H1 (cell line): ENCODE measurements at regions not wholly inside any gene's neighbourhood (a gene's known extent, or its start where the extent isn't known, plus 50 kb on each side); places are given as distances from the start of the nearest gene placed in this dataset.

ENCODE experiments used
- CTCF ChIA-PET: fragments of 300-600 bp; sonication (Branson Sonifier 250); formaldehyde crosslinking; loops from one replicate; lab custom pipeline; 2021; ENCODE audit not compliant: partially characterized antibody; lab: Charles Lee
- POLR2A ChIA-PET: fragments of 300-600 bp; sonication (Branson Sonifier 250); formaldehyde crosslinking; loops from one replicate; lab custom pipeline; 2021; ENCODE audit warnings: inconsistent platforms; ENCODE audit not compliant: partially characterized antibody; lab: Charles Lee
- DNase-seq, 2 experiments: peaks; one replicate each; pipeline versions ENCODE4 v3.0.0 to v3.0.0-alpha.2; 2010 to 2022; ENCODE audit warnings: low spot score in 2 of 2, low read depth in 1 of 2, mixed read lengths in 1 of 2
- FAIRE-seq: peaks from 2 replicates; lab custom pipeline; 2011; peaks lifted over from hg19 to GRCh38; lab: Jason Lieb, UNC
- H2AFZ ChIP-seq: 2 replicates; pipeline ENCODE4 v1.8.1; 2012; ENCODE audit warnings: low read length, inconsistent platforms
- H2AK5ac ChIP-seq: 2 replicates; pipeline ENCODE4 v1.6.1; 2013; ENCODE audit warnings: low read depth, low read length
- H2BK120ac ChIP-seq: replicated peaks from 2 replicates; pipeline ENCODE3; 2013; ENCODE audit warnings: low read depth, low read length, inconsistent platforms
- H2BK12ac ChIP-seq: 2 replicates; pipeline ENCODE4 v1.6.1; 2013; ENCODE audit warnings: low read depth, low read length
- H2BK15ac ChIP-seq: 2 replicates; pipeline ENCODE4 v1.6.1; 2013; ENCODE audit warnings: low read length
- H2BK20ac ChIP-seq: 2 replicates; pipeline ENCODE4 v1.6.1; 2013; ENCODE audit warnings: low read length
- H2BK5ac ChIP-seq: 2 replicates; pipeline ENCODE4 v1.6.1; 2013; ENCODE audit warnings: low read depth, low read length
- H3K14ac ChIP-seq: 2 replicates; pipeline ENCODE4 v1.6.1; 2013; ENCODE audit warnings: inconsistent platforms; ENCODE audit not compliant: insufficient read length
- H3K18ac ChIP-seq: 2 replicates; pipeline ENCODE4 v1.6.1; 2013; ENCODE audit warnings: low read length; ENCODE audit errors: extremely low read depth
- H3K23ac ChIP-seq: 2 replicates; pipeline ENCODE4 v1.6.1; 2013; ENCODE audit warnings: inconsistent platforms; ENCODE audit not compliant: insufficient read length
- H3K23me2 ChIP-seq: 2 replicates; pipeline ENCODE4 v1.6.1; 2013; ENCODE audit warnings: low read depth, low read length
- H3K27ac ChIP-seq: 2 replicates; pipeline ENCODE4 v1.6.1; 2011; ENCODE audit warnings: low read depth, low read length, inconsistent platforms
- H3K27me3 ChIP-seq, 4 experiments: replicated peaks in 1 of 4; 1 replicate in 1 of 4; 2 replicates in 3 of 4; pipeline versions ENCODE4 v1.6.1 to v1.8.1; 2011 to 2013; ENCODE audit warnings: low read length in 3 of 4, mild to moderate bottlenecking in 3 of 4, inconsistent platforms in 2 of 4, mixed read lengths in 2 of 4, moderate library complexity in 1 of 4; ENCODE audit not compliant: control insufficient read depth in 3 of 4, insufficient read depth in 3 of 4; ENCODE audit errors: extremely low read depth in 1 of 4
- H3K36me3 ChIP-seq, 4 experiments: 2 replicates each; pipeline versions ENCODE4 v1.6.1 to v1.8.1; 2011 to 2013; ENCODE audit warnings: mild to moderate bottlenecking in 4 of 4, low read length in 3 of 4, moderate library complexity in 2 of 4, control low read depth in 1 of 4, inconsistent platforms in 1 of 4; ENCODE audit not compliant: insufficient read depth in 4 of 4, control insufficient read depth in 2 of 4
- H3K4ac ChIP-seq: replicated peaks from 2 replicates; pipeline ENCODE3; 2013; ENCODE audit warnings: low read length, low read depth, mixed read lengths, inconsistent platforms; ENCODE audit not compliant: insufficient read length
- H3K4me1 ChIP-seq, 4 experiments: replicated peaks in 1 of 4; 1 replicate in 1 of 4; 2 replicates in 3 of 4; pipeline versions ENCODE4 v1.6.1 to v1.8.1; 2011 to 2013; ENCODE audit warnings: low read length in 3 of 4, inconsistent platforms in 2 of 4, mixed read lengths in 1 of 4; ENCODE audit not compliant: insufficient read depth in 4 of 4, control insufficient read depth in 3 of 4
- H3K4me2 ChIP-seq, 2 experiments: 2 replicates each; pipeline versions ENCODE4 v1.6.1 to v1.8.1; 2011 to 2013; ENCODE audit warnings: low read depth in 2 of 2, low read length in 2 of 2, control low read depth in 1 of 2, inconsistent platforms in 1 of 2, mild to moderate bottlenecking in 1 of 2; ENCODE audit not compliant: insufficient read depth in 1 of 2
- H3K4me3 ChIP-seq, 4 experiments: fragments of 200-600, 300-600 bp in 1 of 4; sonication (generic), shearing (Covaris generic), sonication (Bioruptor Twin) in 1 of 4; 2 replicates each; pipeline versions ENCODE4 v1.5.1 to v1.8.1; 2011 to 2016; ENCODE audit warnings: low read length in 4 of 4, low read depth in 3 of 4, control low read depth in 2 of 4, inconsistent platforms in 2 of 4, mild to moderate bottlenecking in 2 of 4, mixed read lengths in 1 of 4, moderate library complexity in 1 of 4; ENCODE audit not compliant: insufficient read depth in 2 of 4; ENCODE audit errors: extremely low read depth in 1 of 4
- H3K56ac ChIP-seq: replicated peaks from 2 replicates; pipeline ENCODE3; 2013; ENCODE audit warnings: low read depth, mild to moderate bottlenecking, mixed read lengths, low read length, inconsistent platforms; ENCODE audit not compliant: insufficient read length
- H3K79me1 ChIP-seq: 2 replicates; pipeline ENCODE4 v1.6.1; 2013; ENCODE audit warnings: low read depth, low read length, control low read depth
- H3K79me2 ChIP-seq, 2 experiments: 2 replicates each; pipeline versions ENCODE4 v1.6.1 to v1.8.1; 2012 to 2013; ENCODE audit warnings: low read length in 2 of 2, mild to moderate bottlenecking in 2 of 2, inconsistent platforms in 1 of 2; ENCODE audit not compliant: insufficient read depth in 2 of 2, control insufficient read depth in 1 of 2
- H3K9ac ChIP-seq, 4 experiments: replicated peaks in 1 of 4; 1 replicate in 1 of 4; 2 replicates in 3 of 4; pipeline versions ENCODE4 v1.6.1 to v1.8.1; 2011 to 2013; ENCODE audit warnings: low read depth in 3 of 4, low read length in 3 of 4, control low read depth in 2 of 4, mild to moderate bottlenecking in 2 of 4, moderate library complexity in 2 of 4, inconsistent platforms in 1 of 4; ENCODE audit errors: extremely low read depth in 1 of 4
- H3K9me3 ChIP-seq, 2 experiments: 2 replicates each; pipeline versions ENCODE4 v1.6.1 to v1.8.1; 2012 to 2013; ENCODE audit warnings: mild to moderate bottlenecking in 2 of 2, moderate library complexity in 2 of 2, control low read depth in 1 of 2, inconsistent platforms in 1 of 2, low read depth in 1 of 2, low read length in 1 of 2, mixed read lengths in 1 of 2; ENCODE audit not compliant: insufficient read depth in 2 of 2
- H4K20me1 ChIP-seq, 2 experiments: replicated peaks in 1 of 2; 2 replicates each; pipeline versions ENCODE3 to v1.8.1; 2011 to 2013; ENCODE audit warnings: inconsistent platforms in 2 of 2, low read length in 2 of 2, mild to moderate bottlenecking in 1 of 2; ENCODE audit not compliant: insufficient read depth in 2 of 2, control insufficient read depth in 1 of 2
- H4K5ac ChIP-seq: 2 replicates; pipeline ENCODE4 v1.6.1; 2013; ENCODE audit warnings: low read length, low read depth, mixed read lengths, inconsistent platforms; ENCODE audit not compliant: insufficient read length
- H4K8ac ChIP-seq: 2 replicates; pipeline ENCODE4 v1.8.0; 2013; ENCODE audit warnings: mild to moderate bottlenecking, moderate library complexity, low read length, inconsistent platforms; ENCODE audit not compliant: insufficient read depth; ENCODE audit errors: extremely low read depth
- H4K91ac ChIP-seq: replicated peaks from 2 replicates; pipeline ENCODE3; 2013; ENCODE audit warnings: low read length, mixed read lengths, inconsistent platforms; ENCODE audit not compliant: insufficient read length
- BACH1 ChIP-seq: IDR thresholded peaks from 2 replicates; pipeline ENCODE4 v1.6.1; 2012; ENCODE audit warnings: low read length, improper control_type of control experiment
- CTCF ChIP-seq, 3 experiments: IDR thresholded peaks; 1 replicate in 2 of 3; 2 replicates in 1 of 3; pipeline versions ENCODE4 v1.5.1 to v1.6.1; 2011; ENCODE audit warnings: low read length in 3 of 3, mild to moderate bottlenecking in 3 of 3, inconsistent platforms in 2 of 3, low read depth in 1 of 3, moderate library complexity in 1 of 3; ENCODE audit not compliant: insufficient read depth in 1 of 3; ENCODE audit errors: control extremely low read depth in 1 of 3
- HDAC2 ChIP-seq, 2 experiments: fragments of 300-600 bp in 1 of 2; sonication (generic) in 1 of 2; IDR thresholded peaks; 2 replicates each; pipeline ENCODE4 v1.6.1; 2011 to 2012; ENCODE audit warnings: low read depth in 2 of 2, low read length in 2 of 2, mild to moderate bottlenecking in 2 of 2, moderate library complexity in 2 of 2, borderline replicate concordance in 1 of 2, inconsistent platforms in 1 of 2
- KDM5A ChIP-seq: fragments of 200-600 bp; IDR thresholded peaks from 2 replicates; pipeline ENCODE4 v1.7.1; 2012; ENCODE audit warnings: mild to moderate bottlenecking, low read length, inconsistent platforms, mixed read lengths
- RBBP5 ChIP-seq: IDR thresholded peaks from 2 replicates; pipeline ENCODE4 v1.7.1; 2012; ENCODE audit warnings: low read depth, mild to moderate bottlenecking, inconsistent platforms, low read length, moderate library complexity, borderline replicate concordance
- RFX5 ChIP-seq: IDR thresholded peaks from 2 replicates; pipeline ENCODE4 v1.6.1; 2011; ENCODE audit warnings: low read depth, low read length, improper control_type of control experiment, borderline replicate concordance
- SP1 ChIP-seq: IDR thresholded peaks from 2 replicates; pipeline ENCODE4 v1.6.1; 2011; ENCODE audit warnings: low read depth, low read length
- YY1 ChIP-seq: IDR thresholded peaks from 2 replicates; pipeline ENCODE4 v1.6.1; 2011; ENCODE audit warnings: low read depth, mild to moderate bottlenecking, low read length
- WGBS, 2 experiments: shearing (Covaris generic) in 1 of 2; methylation state at CpG; one replicate each; pipeline versions ENCODE4 v1.1.6 to v1.1.7; 2013 to 2015; ENCODE audit warnings: low lambda C conversion rate in 2 of 2, mixed read lengths in 2 of 2, inconsistent platforms in 1 of 2, low coverage in 1 of 2, missing lambda C conversion rate in 1 of 2; ENCODE audit not compliant: insufficient replicate concordance in 2 of 2, insufficient coverage in 1 of 2, insufficient read length in 1 of 2; ENCODE audit errors: extremely low coverage in 1 of 2, missing lambda C conversion rate in 1 of 2; 5-methylcytosine and 5-hydroxymethylcytosine counted together

GRCh38 chr7:18420748-18421147 lies 74.8 kb upstream of the HDAC9 start:
- Histone ChIP-seq H2BK12ac (peak overlapping the region; percentile 46; the same call in 1 of the 2 replicates), H3K36me3 (no peaks in the 10 kb centered on the region; a peak in 1 of 8 replicates), H3K14ac (no peak overlapping the region), H3K9ac (no peak overlapping the region), H3K18ac (no peak overlapping the region), H3K4me2 (no peak overlapping the region), H4K5ac (no peak overlapping the region), H4K8ac (no peak overlapping the region), H3K79me1 (no peaks in the 10 kb centered on the region), H3K9me3 (no peaks in the 10 kb centered on the region), H3K23ac (no peak overlapping the region), H3K4ac (no peak overlapping the region), H3K79me2 (no peaks in the 10 kb centered on the region), H3K56ac (no peak overlapping the region), H2AFZ (no peak overlapping the region), H2BK15ac (no peak overlapping the region), H2BK20ac (no peak overlapping the region), H3K4me3 (no peak overlapping the region), H2AK5ac (no peak overlapping the region), H3K23me2 (no peaks in the 10 kb centered on the region), H3K27me3 (no peaks in the 10 kb centered on the region), H4K20me1 (no peaks in the 10 kb centered on the region), H4K91ac (no peak overlapping the region), H3K4me1 (peaks cover 0 to 4% (median 2%) of the 10 kb centered on the region in 4 experiments; a peak in 2 of 7 replicates), H2BK5ac (no peak overlapping the region), H2BK120ac (no peak overlapping the region), H3K27ac (no peak overlapping the region)
- FAIRE-seq (peak; percentile 32), DNase-seq (no peak)
- CTCF ChIA-PET: interaction anchor here (2.0 kb wide), 1 partner anchor 10 kb away, joined by 6 read pairs; no protein-coding TSS in a partner anchor
- 74% methylated on average over 1 of the region's 1 CpG; no CpG with 5 or more reads in 1 of the 2 experiments for WGBS, 2 experiments
- POLR2A ChIA-PET: no interaction called here
- TF ChIP-seq HDAC2 (IDR thresholded peaks at IDR 0.05; ENCODE audit: borderline replicate concordance in 1 of 2, low read depth in 2 of 2, low read length in 2 of 2) (no peak), CTCF (IDR thresholded peaks at IDR 0.05; ENCODE audit: control extremely low read depth in 1 of 3, insufficient read depth in 1 of 3, low read depth in 1 of 3, low read length in 3 of 3) (no peak), RBBP5 (no peak), YY1 (no peak), SP1 (no peak), RFX5 (no peak), BACH1 (no peak), KDM5A (no peak)
